ENCODE measurements at regions not wholly inside any gene's neighbourhood (a gene's known extent, or its start where the extent isn't known, plus 50 kb on each side); places are given as distances from the start of the nearest gene placed in this dataset.

DNA sequence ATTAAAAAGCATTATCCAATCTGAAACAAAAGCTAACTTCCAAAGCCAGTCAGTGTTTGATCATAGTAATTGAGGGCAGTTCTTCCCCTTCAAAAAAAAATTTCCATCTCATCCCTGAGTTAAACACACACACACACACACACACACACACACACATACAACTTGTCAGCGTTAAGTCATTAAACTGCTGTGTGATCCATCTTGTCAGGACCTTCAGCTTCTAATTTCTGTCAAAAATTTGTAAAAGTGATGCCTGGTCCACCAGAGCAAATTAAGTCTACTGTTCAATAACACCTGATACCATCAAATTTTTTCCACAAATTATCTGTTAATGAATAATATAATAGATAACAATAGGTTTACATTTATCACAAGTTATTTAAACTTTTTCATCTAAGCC lies 198.7 kb downstream of the GPX5 start:
- Histone ChIP-seq H3K36me3 (no peaks in the 10 kb centered on the region), H3K27me3 (peaks cover 8 to 30% (median 19%) of the 10 kb centered on the region in 3 donors), H3K4me3 (no peak overlapping the region), H3K4me1 (peaks cover 0 to 4% of the 10 kb centered on the region in 2 donors), H3K9me3 (no peaks in the 10 kb centered on the region), H3K27ac (no peak overlapping the region)
- no peak for DNase-seq
- no peak for ATAC-seq
- no peak for TF ChIP-seq POLR2A (IDR thresholded peaks at IDR 0.05)
- TF ChIP-seq, protein P1, sequence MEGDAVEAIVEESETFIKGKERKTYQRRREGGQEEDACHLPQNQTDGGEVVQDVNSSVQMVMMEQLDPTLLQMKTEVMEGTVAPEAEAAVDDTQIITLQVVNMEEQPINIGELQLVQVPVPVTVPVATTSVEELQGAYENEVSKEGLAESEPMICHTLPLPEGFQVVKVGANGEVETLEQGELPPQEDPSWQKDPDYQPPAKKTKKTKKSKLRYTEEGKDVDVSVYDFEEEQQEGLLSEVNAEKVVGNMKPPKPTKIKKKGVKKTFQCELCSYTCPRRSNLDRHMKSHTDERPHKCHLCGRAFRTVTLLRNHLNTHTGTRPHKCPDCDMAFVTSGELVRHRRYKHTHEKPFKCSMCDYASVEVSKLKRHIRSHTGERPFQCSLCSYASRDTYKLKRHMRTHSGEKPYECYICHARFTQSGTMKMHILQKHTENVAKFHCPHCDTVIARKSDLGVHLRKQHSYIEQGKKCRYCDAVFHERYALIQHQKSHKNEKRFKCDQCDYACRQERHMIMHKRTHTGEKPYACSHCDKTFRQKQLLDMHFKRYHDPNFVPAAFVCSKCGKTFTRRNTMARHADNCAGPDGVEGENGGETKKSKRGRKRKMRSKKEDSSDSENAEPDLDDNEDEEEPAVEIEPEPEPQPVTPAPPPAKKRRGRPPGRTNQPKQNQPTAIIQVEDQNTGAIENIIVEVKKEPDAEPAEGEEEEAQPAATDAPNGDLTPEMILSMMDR (IDR thresholded peaks at IDR 0.05 in 4 of 5, conservative IDR thresholded peaks at IDR 0.05 in 1 of 5) = no peak
- in situ Hi-C loops (cut with MboI; ENCODE audit: low sequenced_read_pairs in 4 of 4) = no loop called here
- intact Hi-C loops (cut with DNase I; ENCODE audit: low total_unique reads) = no loop called here

DNA sequence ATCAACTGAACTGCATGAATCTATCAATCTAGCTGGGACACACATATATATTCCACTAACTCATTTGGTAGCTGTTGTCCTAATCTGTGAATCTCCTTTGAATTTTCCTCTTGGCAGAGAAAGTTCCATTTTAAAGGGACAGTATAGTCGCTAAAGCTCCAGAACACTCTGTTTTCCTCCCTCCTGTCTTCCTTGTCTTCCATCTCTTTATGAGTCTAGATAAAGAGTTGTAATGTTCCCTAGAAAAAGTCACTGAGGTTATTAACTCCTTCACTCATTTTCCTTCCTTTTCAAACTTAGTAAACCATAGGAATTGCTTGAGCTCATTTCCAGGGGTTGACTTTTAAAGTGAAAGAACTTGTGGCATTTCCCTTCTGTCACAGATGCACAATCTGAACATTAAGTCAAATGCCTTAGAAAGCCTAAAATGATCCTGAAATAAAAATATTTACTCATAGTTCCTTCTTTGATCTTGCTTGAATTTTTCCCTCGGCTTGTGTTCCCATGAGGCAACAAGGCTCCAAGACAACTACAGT lies 198.4 kb downstream of the TRIM27 start:
- no peak overlapping the region for H3K27ac ChIP-seq
- no peak for ATAC-seq
- no peak overlapping the region for H3K4me3 ChIP-seq
- H3K27me3 ChIP-seq = peaks cover 12 to 33% (median 22%) of the 10 kb centered on the region in 3 donors
- in situ Hi-C loops (cut with MboI; ENCODE audit: low sequenced_read_pairs in 4 of 4) (no loop called here), intact Hi-C loops (cut with DNase I; ENCODE audit: low total_unique reads) (no loop called here)
- no peaks in the 10 kb centered on the region for H3K9me3 ChIP-seq
- no peak for TF ChIP-seq POLR2A (IDR thresholded peaks at IDR 0.05)
- TF ChIP-seq, protein P1 (IDR thresholded peaks at IDR 0.05 in 4 of 5, conservative IDR thresholded peaks at IDR 0.05 in 1 of 5) = no peak
- H3K4me1 ChIP-seq = peaks cover 0 to 4% of the 10 kb centered on the region in 2 donors
- H3K36me3 ChIP-seq = no peaks in the 10 kb centered on the region
- no peak for DNase-seq

DNA sequence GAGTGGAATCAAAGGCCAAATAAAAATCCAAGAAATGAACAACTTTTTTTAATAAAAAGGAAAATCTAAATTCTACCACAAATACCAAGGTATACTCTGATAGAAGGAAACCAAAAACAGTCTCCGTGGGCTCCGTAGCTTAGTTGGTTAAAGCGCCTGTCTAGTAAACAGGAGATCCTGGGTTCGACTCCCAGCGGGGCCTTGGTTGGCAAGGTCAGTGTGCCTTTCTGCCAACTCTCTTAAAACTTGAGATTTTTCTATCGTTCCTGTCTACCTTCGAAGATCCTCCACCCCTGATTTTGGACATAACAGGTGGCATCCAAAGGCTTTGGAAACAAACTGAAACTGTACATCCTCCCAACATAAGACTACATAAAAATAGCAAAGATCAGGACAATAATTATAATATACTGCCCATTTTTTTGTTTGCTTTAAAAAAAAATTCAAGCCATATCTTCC lies 197.9 kb downstream of the TRIM27 start:
- in situ Hi-C loops (cut with MboI; ENCODE audit: low sequenced_read_pairs in 4 of 4) = no loop called here
- Histone ChIP-seq H3K27me3 (peaks cover 12 to 33% (median 23%) of the 10 kb centered on the region in 3 donors), H3K4me3 (no peak overlapping the region), H3K9me3 (no peaks in the 10 kb centered on the region), H3K4me1 (peaks cover 0 to 4% of the 10 kb centered on the region in 2 donors), H3K27ac (no peak overlapping the region), H3K36me3 (no peaks in the 10 kb centered on the region)
- no peak for TF ChIP-seq POLR2A (IDR thresholded peaks at IDR 0.05)
- TF ChIP-seq, protein P1 (IDR thresholded peaks at IDR 0.05 in 4 of 5, conservative IDR thresholded peaks at IDR 0.05 in 1 of 5) = no peak
- DNase-seq (no peak), ATAC-seq (no peak)
- intact Hi-C loops (cut with DNase I; ENCODE audit: low total_unique reads) = no loop called here

DNA sequence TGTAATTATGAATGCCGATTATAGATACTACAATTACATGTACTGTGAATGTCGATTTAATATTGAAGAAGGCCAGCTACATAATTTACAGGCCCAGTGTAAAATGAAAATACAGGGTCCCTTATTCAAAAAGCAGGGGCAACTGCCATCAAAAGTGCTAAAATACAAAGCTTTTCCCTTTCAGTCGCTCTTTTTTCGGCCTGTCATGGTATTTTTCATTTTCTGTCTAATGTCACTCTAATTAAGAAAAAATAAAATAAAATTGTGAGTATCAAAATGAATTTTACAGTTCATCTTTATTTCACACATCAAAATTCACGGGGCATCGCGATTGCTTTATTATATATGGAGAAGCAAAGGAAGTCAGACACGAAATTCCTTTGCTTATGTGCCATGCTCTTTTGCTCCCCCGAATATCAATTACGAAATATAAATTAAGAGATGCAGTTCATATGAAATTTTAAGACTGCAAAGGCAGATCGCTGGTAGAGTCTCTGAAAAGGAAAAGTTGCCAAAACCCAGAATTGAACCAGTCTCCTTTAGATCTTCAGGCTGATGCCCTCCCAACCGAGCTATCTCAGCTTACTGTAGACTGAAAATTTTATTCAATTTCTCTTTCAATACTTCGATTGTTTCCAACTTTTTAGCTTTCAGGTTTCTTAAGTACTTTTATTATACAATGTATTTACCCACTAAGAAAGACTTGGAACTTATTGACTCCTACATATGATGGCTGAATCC lies 197.0 kb downstream of the TRIM27 start:
- H3K4me3 ChIP-seq = no peak overlapping the region
- H3K27me3 ChIP-seq = peaks cover 12 to 33% (median 23%) of the 10 kb centered on the region in 3 donors
- H3K4me1 ChIP-seq = peaks cover 0 to 4% of the 10 kb centered on the region in 2 donors
- DNase-seq (no peak), ATAC-seq (no peak)
- H3K36me3 ChIP-seq = no peaks in the 10 kb centered on the region
- intact Hi-C loops (cut with DNase I; ENCODE audit: low total_unique reads) (no loop called here), in situ Hi-C loops (cut with MboI; ENCODE audit: low sequenced_read_pairs in 4 of 4) (no loop called here)
- no peaks in the 10 kb centered on the region for H3K9me3 ChIP-seq
- no peak overlapping the region for H3K27ac ChIP-seq
- no peak for TF ChIP-seq POLR2A (IDR thresholded peaks at IDR 0.05)
- TF ChIP-seq, protein P1 (IDR thresholded peaks at IDR 0.05 in 4 of 5, conservative IDR thresholded peaks at IDR 0.05 in 1 of 5) = no peak
